Epithelial cell of esophagus (primary cell): ENCODE measurements at regions not wholly inside any gene's neighbourhood (a gene's known extent, or its start where the extent isn't known, plus 50 kb on each side); places are given as distances from the start of the nearest gene placed in this dataset.
A peak's percentile ranks its signal among the peaks of the same experiment; 100 is the strongest.

Experiments used
- DNase-seq: peaks from one replicate; pipeline ENCODE4 v3.0.0; 2010; ENCODE audit warnings: low read depth
- H3K4me3 ChIP-seq: 2 replicates; pipeline ENCODE4 v1.5.1; 2011; ENCODE audit warnings: mild to moderate bottlenecking, low read length, control low read depth
- TF ChIP-seq, protein P1 (sequence below): IDR thresholded peaks from 2 replicates; pipeline ENCODE4 v1.5.1; 2011; ENCODE audit warnings: low read depth, mild to moderate bottlenecking, low read length, control low read depth, inconsistent platforms; ENCODE audit not compliant: insufficient read depth; ENCODE audit errors: missing control alignments

DNA sequence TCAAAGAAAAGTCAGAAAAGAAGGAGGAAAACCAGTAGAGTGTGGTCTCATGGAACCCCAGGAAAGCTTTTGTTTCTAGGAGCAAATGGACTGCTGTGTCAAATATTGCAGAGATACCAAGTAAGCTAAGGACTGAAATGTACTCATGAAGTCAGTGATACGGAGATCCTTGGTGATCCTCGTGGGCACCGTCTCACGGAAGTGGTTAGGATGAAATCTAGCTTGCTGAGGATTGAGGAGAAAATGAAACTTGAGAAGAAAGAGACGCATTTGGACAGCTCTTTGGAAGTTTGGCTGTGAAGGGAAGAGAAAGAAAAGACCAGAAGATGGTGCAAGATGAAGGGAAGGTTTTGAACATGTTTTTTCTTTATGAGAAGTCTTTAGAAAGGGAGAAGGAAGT lies 104.0 kb upstream of the CCND2 start:
- TF ChIP-seq, protein P1, sequence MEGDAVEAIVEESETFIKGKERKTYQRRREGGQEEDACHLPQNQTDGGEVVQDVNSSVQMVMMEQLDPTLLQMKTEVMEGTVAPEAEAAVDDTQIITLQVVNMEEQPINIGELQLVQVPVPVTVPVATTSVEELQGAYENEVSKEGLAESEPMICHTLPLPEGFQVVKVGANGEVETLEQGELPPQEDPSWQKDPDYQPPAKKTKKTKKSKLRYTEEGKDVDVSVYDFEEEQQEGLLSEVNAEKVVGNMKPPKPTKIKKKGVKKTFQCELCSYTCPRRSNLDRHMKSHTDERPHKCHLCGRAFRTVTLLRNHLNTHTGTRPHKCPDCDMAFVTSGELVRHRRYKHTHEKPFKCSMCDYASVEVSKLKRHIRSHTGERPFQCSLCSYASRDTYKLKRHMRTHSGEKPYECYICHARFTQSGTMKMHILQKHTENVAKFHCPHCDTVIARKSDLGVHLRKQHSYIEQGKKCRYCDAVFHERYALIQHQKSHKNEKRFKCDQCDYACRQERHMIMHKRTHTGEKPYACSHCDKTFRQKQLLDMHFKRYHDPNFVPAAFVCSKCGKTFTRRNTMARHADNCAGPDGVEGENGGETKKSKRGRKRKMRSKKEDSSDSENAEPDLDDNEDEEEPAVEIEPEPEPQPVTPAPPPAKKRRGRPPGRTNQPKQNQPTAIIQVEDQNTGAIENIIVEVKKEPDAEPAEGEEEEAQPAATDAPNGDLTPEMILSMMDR, result no peak
- DNase-seq, result no peak
- H3K4me3 ChIP-seq, result no peak overlapping the region

DNA sequence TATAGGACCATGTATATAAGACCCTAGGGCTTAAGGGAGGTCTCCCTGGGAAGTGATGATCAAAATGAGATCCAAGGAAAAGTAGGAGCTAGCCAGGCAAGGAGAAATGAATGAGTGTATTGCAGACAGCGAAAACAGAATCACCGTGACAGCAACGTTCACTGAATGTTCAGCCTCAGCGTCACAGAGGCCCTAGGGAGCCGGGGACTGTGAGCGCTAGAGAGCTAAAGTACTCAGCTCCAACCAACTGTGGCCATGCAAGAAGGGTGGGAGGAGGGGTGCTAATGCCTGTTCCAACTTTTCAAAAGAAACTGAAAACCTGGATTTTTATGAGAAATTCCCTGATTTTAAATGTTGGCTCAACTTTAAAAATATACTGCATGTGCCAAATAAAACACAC lies 105.5 kb upstream of the CCND2 start:
- no peak for DNase-seq
- H3K4me3 ChIP-seq, result no peak overlapping the region

DNA sequence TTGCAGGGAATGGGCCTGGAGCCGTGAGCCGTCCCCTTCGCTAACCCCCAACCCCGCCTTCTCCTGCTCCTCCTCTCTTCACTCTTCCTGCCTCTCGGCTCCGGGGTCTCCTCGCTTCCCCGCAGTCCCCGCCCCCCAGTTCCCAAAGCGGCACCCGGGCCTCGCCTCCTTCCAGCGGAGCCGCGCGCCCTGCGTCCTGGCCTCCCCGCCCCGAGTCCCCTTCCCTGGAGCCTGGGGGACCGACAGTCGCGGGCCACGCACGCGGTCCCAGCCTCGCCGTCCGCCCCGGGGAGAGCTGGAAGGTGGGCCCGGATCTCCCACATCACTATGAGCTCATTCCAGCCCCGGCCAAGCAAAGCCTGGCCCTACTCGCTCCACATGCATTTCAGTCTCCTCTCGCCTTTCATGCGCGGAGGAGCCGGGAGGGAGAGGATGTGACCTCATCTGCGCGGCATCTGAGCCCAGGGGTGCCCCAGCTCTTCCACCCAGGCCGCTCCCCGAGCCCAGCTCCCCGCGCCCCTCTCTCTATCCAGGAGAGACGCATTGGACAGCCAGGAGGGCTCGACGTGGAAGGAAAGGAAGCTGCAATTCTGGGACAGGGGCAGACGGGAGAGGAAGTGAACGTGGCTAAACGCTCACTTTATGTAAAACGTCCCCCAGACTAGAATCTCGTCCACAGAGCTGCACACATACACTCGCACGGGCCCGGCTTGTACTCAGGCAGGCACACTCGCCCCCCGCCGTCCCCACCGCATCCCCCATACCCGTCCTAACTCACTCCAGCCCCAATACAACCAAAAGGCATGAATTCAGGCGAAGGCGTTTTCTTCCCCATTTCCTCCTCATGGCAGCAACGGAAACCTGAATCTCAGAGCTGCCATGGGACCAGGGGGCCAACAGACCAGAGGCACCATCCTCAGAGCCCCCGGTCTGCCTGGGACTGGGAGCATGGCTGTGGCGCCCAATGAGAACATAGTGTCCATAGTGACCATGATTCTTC lies 108.7 kb upstream of the CCND2 start:
- DNase-seq, result peak; percentile 83
- peak overlapping the region; percentile 27 for H3K4me3 ChIP-seq
- TF ChIP-seq, protein P1, result no peak

More for the DNA sequence above, 105.5 kb upstream of the CCND2 start:
- TF ChIP-seq, protein P1, result no peak

DNA sequence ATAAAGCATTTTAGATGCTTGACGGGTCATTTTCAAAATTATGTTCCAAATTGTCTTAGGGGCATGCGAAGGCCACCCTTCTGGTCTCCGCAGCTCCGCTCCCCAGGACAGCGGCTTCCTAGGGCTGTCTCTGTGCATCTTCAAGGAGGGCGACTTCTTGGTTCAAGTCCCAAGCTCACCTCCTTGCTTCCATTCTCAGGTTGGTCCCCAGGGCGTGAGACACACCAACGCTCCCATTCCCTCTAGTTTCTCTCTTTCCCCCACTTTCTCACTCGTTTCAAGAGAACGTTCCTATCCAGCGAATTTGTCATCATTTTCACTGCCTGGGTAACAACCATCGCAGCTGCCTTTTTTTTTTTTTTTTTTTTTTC lies 109.4 kb upstream of the CCND2 start:
- DNase-seq, result no peak
- TF ChIP-seq, protein P1, result no peak
- H3K4me3 ChIP-seq, result peak overlapping the region; percentile 27

DNA sequence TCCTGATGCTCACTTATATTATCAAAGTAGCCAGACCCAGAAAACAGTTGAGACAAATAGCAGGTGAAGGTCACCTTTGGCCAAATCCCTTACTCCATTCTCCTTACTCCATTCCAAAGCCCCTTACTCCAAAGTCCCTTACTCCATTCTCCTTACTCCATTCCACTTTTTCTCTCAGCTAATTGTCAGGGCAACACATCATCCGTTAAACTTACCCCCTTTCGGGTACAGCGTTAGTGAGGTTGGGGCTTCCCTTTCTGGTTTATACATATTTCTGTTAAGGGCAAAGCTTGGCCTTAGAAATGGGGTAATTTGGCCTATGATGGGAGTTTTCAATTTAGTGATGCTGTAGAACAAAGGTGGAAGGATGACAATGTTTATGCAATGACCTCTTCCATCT lies 111.8 kb upstream of the CCND2 start:
- no peak for DNase-seq
- TF ChIP-seq, protein P1, result no peak
- no peak overlapping the region for H3K4me3 ChIP-seq

DNA sequence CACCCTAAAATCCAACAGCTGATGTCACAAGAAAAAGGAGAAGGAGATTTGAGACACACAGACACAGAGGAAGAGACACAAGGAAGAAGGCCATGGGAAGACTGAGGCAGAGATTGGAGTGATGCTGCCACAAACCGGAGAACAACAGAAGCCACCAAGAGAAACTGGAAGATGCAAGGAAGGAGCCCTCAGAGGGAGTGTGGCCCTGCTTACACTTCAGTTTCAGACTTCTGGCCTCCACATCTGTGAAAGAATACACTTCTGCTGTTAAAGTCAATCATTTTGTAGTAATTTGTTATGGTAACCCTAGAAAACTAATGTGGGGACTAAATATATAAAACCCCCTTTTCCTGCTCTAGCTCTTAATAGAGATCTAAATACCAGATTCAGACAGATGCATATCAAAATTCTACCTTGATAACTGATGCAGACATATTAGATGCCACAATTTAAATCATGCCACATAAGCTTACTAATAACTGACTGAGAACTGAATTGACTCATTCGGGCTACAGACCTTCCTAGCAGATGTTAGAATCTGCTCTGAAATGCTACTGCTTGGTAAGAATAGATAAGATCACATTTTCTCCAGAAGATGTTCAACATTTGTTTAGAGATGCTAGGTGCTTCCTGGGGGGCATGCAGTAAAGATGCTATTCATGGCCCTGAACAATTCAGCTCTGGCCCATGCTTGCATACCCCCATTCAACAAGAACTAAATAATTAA lies 113.1 kb upstream of the CCND2 start:
- DNase-seq, result no peak
- TF ChIP-seq, protein P1, result no peak

More for the DNA sequence above, 113.1 kb upstream of the CCND2 start:
- no peak overlapping the region for H3K4me3 ChIP-seq
